Thoracic aorta (tissue), 2 donors: ENCODE measurements at regions not wholly inside any gene's neighbourhood (a gene's known extent, or its start where the extent isn't known, plus 50 kb on each side); places are given as distances from the start of the nearest gene placed in this dataset.

ENCODE experiments used
- ATAC-seq: fragments of 150-250 bp; one replicate; pipeline ENCODE4 v1.8.0; 2017; ENCODE audit warnings: low read depth; ENCODE audit not compliant: insufficient number of reproducible peaks, low FRiP score
- DNase-seq: peaks from one replicate; pipeline ENCODE4 v3.0.0-alpha.2; 2020; ENCODE audit warnings: low spot score
- H3K27ac ChIP-seq, 2 donors: fragments of 200-600 bp; sonication (generic); 1 replicate in 1 of 2; 2 replicates in 1 of 2; pipeline ENCODE4 v1.5.1; 2016; ENCODE audit warnings: mild to moderate bottlenecking in 2 of 2, moderate library complexity in 2 of 2
- H3K27me3 ChIP-seq: fragments of 200-600 bp; sonication (generic); replicated peaks from 2 replicates; pipeline ENCODE4 v1.6.0; 2016; ENCODE audit warnings: mild to moderate bottlenecking; ENCODE audit not compliant: insufficient read depth
- H3K36me3 ChIP-seq: fragments of 200-600 bp; sonication (generic); one replicate; pipeline ENCODE4 v1.5.1; 2016
- H3K4me1 ChIP-seq, 2 donors: fragments of 200-600 bp; sonication (generic); 1 replicate in 1 of 2; 2 replicates in 1 of 2; pipeline versions ENCODE4 v1.5.1 to v1.6.0; 2016; ENCODE audit warnings: low read depth in 2 of 2, mild to moderate bottlenecking in 1 of 2; ENCODE audit not compliant: control insufficient read depth in 1 of 2
- H3K4me3 ChIP-seq: fragments of 200-600 bp; sonication (generic); 2 replicates; pipeline ENCODE4 v1.5.1; 2016; ENCODE audit warnings: mild to moderate bottlenecking
- H3K9me3 ChIP-seq: fragments of 200-600 bp; sonication (generic); 2 replicates; pipeline ENCODE4 v1.5.1; 2016
- TF ChIP-seq, protein P1 (sequence below): fragments of 200-600 bp; sonication (generic); IDR thresholded peaks from one replicate; pipeline ENCODE4 v1.5.1; 2019; ENCODE audit warnings: antibody characterized with exemption

DNA sequence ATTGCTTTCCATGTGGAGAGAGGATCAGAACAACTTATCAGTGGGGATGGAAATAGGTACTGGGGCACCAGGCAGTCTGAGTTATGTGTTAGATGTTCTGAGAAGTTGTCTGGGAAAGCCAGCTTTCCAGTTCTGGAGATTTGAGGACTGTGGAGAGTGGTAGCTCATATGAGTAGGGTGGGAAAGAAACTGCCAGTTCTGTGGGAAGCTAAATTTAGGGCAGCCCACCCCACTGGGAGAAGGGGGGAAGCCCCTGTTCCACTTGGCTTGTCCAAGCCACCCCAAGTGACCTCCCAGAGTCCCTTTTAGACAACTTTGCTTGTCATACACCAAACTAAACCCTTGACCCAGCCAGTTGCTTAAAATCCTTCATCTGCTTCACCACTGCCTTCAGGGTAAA, 189.5 kb downstream of the REEP3 start:
- Histone ChIP-seq H3K27ac (peak overlapping the region; percentile 78 to 81), H3K4me3 (no peak overlapping the region), H3K4me1 (peaks cover 34 to 58% of the 10 kb centered on the region in 2 donors), H3K36me3 (no peaks in the 10 kb centered on the region), H3K9me3 (no peaks in the 10 kb centered on the region), H3K27me3 (no peaks in the 10 kb centered on the region)
- ATAC-seq = no peak
- DNase-seq = no peak
- TF ChIP-seq, protein P1, sequence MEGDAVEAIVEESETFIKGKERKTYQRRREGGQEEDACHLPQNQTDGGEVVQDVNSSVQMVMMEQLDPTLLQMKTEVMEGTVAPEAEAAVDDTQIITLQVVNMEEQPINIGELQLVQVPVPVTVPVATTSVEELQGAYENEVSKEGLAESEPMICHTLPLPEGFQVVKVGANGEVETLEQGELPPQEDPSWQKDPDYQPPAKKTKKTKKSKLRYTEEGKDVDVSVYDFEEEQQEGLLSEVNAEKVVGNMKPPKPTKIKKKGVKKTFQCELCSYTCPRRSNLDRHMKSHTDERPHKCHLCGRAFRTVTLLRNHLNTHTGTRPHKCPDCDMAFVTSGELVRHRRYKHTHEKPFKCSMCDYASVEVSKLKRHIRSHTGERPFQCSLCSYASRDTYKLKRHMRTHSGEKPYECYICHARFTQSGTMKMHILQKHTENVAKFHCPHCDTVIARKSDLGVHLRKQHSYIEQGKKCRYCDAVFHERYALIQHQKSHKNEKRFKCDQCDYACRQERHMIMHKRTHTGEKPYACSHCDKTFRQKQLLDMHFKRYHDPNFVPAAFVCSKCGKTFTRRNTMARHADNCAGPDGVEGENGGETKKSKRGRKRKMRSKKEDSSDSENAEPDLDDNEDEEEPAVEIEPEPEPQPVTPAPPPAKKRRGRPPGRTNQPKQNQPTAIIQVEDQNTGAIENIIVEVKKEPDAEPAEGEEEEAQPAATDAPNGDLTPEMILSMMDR = no peak

DNA sequence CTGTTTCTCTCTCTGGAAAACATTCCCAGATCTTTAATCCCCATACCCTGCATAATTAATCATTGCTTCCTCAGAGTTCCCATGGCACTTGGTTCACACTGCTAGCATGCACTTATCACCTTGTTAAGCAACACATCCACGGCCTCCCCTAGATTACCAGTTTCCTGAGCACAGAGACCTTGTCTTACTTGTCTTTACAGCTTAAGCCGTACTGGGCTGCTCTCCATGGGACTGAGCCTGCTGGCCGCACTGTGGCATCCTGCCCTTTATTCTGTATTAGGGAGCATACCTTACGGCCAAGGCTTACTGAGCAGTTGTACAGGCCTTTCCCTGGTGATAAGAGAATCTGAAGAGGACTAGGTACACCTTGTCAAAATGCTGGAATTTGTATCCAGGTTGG, 190.2 kb downstream of the REEP3 start:
- TF ChIP-seq, protein P1 = no peak
- Histone ChIP-seq H3K27ac (peak overlapping the region; percentile 78 to 81), H3K27me3 (no peaks in the 10 kb centered on the region), H3K4me3 (no peak overlapping the region), H3K4me1 (peaks cover 34 to 58% of the 10 kb centered on the region in 2 donors), H3K9me3 (no peaks in the 10 kb centered on the region), H3K36me3 (no peaks in the 10 kb centered on the region)
- ATAC-seq (no peak), DNase-seq (no peak)

- Histone ChIP-seq H3K36me3 (no peaks in the 10 kb centered on the region), H3K27ac (peak overlapping the region; percentile 78 to 81), H3K27me3 (no peaks in the 10 kb centered on the region), H3K4me3 (peak overlapping the region; percentile 29), H3K4me1 (peaks cover 30 to 50% of the 10 kb centered on the region in 2 donors), H3K9me3 (no peaks in the 10 kb centered on the region)
- peak; percentile 91 for DNase-seq
- ATAC-seq = peak; percentile 95
- TF ChIP-seq, protein P1 = no peak
These were observed 190.9 kb downstream of the REEP3 start for GRCh38 chr10:63711867-63712716.

- Histone ChIP-seq H3K27ac (peak overlapping the region; percentile 78 to 81), H3K36me3 (no peaks in the 10 kb centered on the region), H3K4me1 (peaks cover 27 to 47% of the 10 kb centered on the region in 2 donors), H3K9me3 (no peaks in the 10 kb centered on the region), H3K27me3 (no peaks in the 10 kb centered on the region), H3K4me3 (peak overlapping the region; percentile 29)
- DNase-seq (no peak), ATAC-seq (no peak)
- TF ChIP-seq, protein P1 = no peak
These were observed 191.5 kb downstream of the REEP3 start for GRCh38 chr10:63712717-63713115.

DNA sequence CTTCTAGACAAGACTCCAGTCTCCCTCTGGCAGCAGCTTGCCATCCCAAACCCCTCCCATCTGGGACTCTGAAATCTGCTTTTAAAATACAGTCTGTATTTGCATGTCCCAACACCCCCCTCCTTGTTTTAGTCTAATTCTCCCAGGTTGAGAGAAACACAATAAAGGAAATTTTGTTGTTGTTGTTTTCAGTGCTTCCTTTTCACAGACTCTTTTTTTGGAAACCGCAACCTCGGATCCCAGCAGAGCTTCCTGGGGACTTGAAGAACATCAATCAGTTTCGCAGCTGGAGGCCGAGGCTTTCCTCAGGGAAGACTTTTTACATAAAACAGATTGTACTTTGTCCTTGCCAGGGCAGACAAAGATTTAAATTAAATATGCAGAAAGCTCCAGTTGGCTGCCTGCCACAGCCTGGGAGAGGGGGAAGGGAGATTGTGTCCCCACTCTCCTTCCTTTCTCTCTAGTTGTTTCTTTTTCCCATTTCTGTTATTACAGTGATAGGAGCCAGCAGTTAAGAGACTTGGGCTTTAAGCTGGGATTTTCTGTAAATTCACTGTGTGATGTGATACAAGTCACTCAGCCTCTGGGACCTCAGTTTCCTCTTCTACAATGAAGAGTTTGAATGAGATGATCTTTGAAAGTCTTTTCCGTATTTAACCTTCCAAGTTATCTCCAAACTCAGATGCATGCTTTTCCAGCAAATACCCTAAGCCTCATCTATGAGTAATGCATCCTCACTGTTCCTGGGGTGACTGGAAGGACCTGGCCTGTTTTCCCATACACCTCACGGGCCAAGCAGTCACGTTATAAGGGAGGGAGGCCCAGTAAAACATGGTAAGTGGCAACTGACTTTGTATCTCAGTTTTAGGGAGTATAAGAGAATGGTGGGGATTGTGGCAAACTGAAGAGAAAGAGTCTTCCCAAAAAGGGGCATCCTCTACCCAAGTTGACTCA, 192.3 kb downstream of the REEP3 start:
- Histone ChIP-seq H3K36me3 (no peaks in the 10 kb centered on the region), H3K27ac (peak overlapping the region; percentile 78 to 81), H3K4me3 (peak overlapping the region; percentile 10), H3K9me3 (no peaks in the 10 kb centered on the region), H3K4me1 (peaks cover 25 to 44% of the 10 kb centered on the region in 2 donors), H3K27me3 (no peaks in the 10 kb centered on the region)
- no peak for ATAC-seq
- no peak for DNase-seq
- TF ChIP-seq, protein P1 = no peak
